H9 (cell line): ENCODE measurements at regions not wholly inside any gene's neighbourhood (a gene's known extent, or its start where the extent isn't known, plus 50 kb on each side); places are given as distances from the start of the nearest gene placed in this dataset.

Experiments
- DNase-seq: peaks from one replicate; pipeline ENCODE4 v3.0.0-alpha.2; 2017
- H2AFZ ChIP-seq: one replicate; pipeline ENCODE4 v1.6.1; 2013; ENCODE audit warnings: mild to moderate bottlenecking, low read length, control low read depth, moderate library complexity
- H2AK5ac ChIP-seq: 2 replicates; pipeline ENCODE4 v1.6.1; 2013; ENCODE audit warnings: low read length, control low read depth, mixed read lengths; ENCODE audit not compliant: insufficient read length
- H2BK120ac ChIP-seq: one replicate; pipeline ENCODE4 v1.6.1; 2013; ENCODE audit warnings: low read depth, mild to moderate bottlenecking, low read length, control low read depth, inconsistent platforms; ENCODE audit not compliant: poor library complexity, severe bottlenecking
- H2BK12ac ChIP-seq: 2 replicates; pipeline ENCODE4 v1.6.1; 2013; ENCODE audit warnings: low read length, control low read depth, mixed read lengths, low read depth; ENCODE audit not compliant: insufficient read length
- H2BK15ac ChIP-seq: 2 replicates; pipeline ENCODE4 v1.6.1; 2013; ENCODE audit warnings: low read depth, low read length, control low read depth
- H2BK20ac ChIP-seq: one replicate; pipeline ENCODE4 v1.6.1; 2013; ENCODE audit warnings: low read depth, mild to moderate bottlenecking, low read length, control low read depth, inconsistent platforms; ENCODE audit not compliant: poor library complexity, severe bottlenecking
- H2BK5ac ChIP-seq: 2 replicates; pipeline ENCODE4 v1.6.1; 2013; ENCODE audit warnings: low read length, control low read depth, mixed read lengths; ENCODE audit not compliant: insufficient read length
- H3K14ac ChIP-seq: 2 replicates; pipeline ENCODE4 v1.6.1; 2013; ENCODE audit warnings: low read length, control low read depth; ENCODE audit not compliant: insufficient read depth
- H3K18ac ChIP-seq: 2 replicates; pipeline ENCODE4 v1.6.1; 2013; ENCODE audit warnings: low read depth, mild to moderate bottlenecking, mixed read lengths, low read length, control low read depth; ENCODE audit not compliant: insufficient read length
- H3K23ac ChIP-seq: 2 replicates; pipeline ENCODE4 v1.6.1; 2013; ENCODE audit warnings: low read length, control low read depth, mixed read lengths, low read depth; ENCODE audit not compliant: insufficient read length
- H3K23me2 ChIP-seq: 2 replicates; pipeline ENCODE4 v1.6.1; 2013; ENCODE audit warnings: low read depth, mild to moderate bottlenecking, mixed read lengths, low read length, control low read depth; ENCODE audit not compliant: insufficient read length, poor library complexity, severe bottlenecking
- H3K27ac ChIP-seq: 2 replicates; pipeline ENCODE4 v1.5.1; 2013; ENCODE audit warnings: low read length, control low read depth, mixed read lengths, low read depth; ENCODE audit not compliant: insufficient read length
- H3K27me3 ChIP-seq: 2 replicates; pipeline ENCODE4 v1.6.1; 2013; ENCODE audit warnings: low read length, control low read depth, inconsistent platforms; ENCODE audit not compliant: insufficient read depth
- H3K4ac ChIP-seq: 2 replicates; pipeline ENCODE4 v1.6.1; 2013; ENCODE audit warnings: low read depth, mild to moderate bottlenecking, control low read depth, inconsistent platforms, low read length, moderate library complexity
- H3K4me1 ChIP-seq: 2 replicates; pipeline ENCODE4 v1.6.1; 2013; ENCODE audit warnings: low read length, control low read depth, inconsistent platforms; ENCODE audit not compliant: insufficient read depth
- H3K4me2 ChIP-seq: 2 replicates; pipeline ENCODE4 v1.6.1; 2013; ENCODE audit warnings: low read length, control low read depth, mixed read lengths; ENCODE audit not compliant: insufficient read length, insufficient read depth
- H3K56ac ChIP-seq: 2 replicates; pipeline ENCODE4 v1.6.1; 2013; ENCODE audit warnings: low read depth, mild to moderate bottlenecking, mixed read lengths, low read length, control low read depth; ENCODE audit not compliant: insufficient read length
- H3K79me1 ChIP-seq: 2 replicates; pipeline ENCODE4 v1.6.1; 2013; ENCODE audit warnings: low read depth, mild to moderate bottlenecking, moderate library complexity, low read length, control low read depth, inconsistent platforms; ENCODE audit not compliant: insufficient read depth, poor library complexity, severe bottlenecking
- H3K79me2 ChIP-seq: 2 replicates; pipeline ENCODE4 v1.6.1; 2013; ENCODE audit warnings: low read length, control low read depth, inconsistent platforms; ENCODE audit not compliant: insufficient read depth
- H3K9ac ChIP-seq: 2 replicates; pipeline ENCODE4 v1.6.1; 2013; ENCODE audit warnings: low read length, control low read depth, mixed read lengths; ENCODE audit not compliant: insufficient read length; ENCODE audit errors: extremely low read depth
- H3K9me3 ChIP-seq: one replicate; pipeline ENCODE4 v1.6.1; 2013; ENCODE audit warnings: low read depth, low read length, inconsistent platforms; ENCODE audit not compliant: control insufficient read depth
- H3T11ph ChIP-seq: one replicate; pipeline ENCODE4 v1.6.1; 2013; ENCODE audit warnings: mild to moderate bottlenecking, low read length, control low read depth, inconsistent platforms
- H4K20me1 ChIP-seq: one replicate; pipeline ENCODE4 v1.6.1; 2013; ENCODE audit not compliant: control insufficient read depth, insufficient read length, insufficient read depth
- H4K5ac ChIP-seq: 2 replicates; pipeline ENCODE4 v1.6.1; 2013; ENCODE audit warnings: low read depth, mild to moderate bottlenecking, mixed read lengths, low read length, control low read depth; ENCODE audit not compliant: insufficient read length
- H4K8ac ChIP-seq: replicated peaks from 2 replicates; pipeline ENCODE4 v1.6.1; 2013; ENCODE audit warnings: low read length, control low read depth, mixed read lengths, low read depth; ENCODE audit not compliant: insufficient read length
- H4K91ac ChIP-seq: 2 replicates; pipeline ENCODE4 v1.6.1; 2013; ENCODE audit warnings: low read depth, mild to moderate bottlenecking, moderate library complexity, mixed read lengths, low read length, control low read depth; ENCODE audit not compliant: insufficient read length
- H3K27ac Mint-ChIP-seq, 3 experiments: 2 replicates in 2 of 3; 3 replicates in 1 of 3; pipeline ENCODE4 v1.8.0; 2020 to 2021; ENCODE audit warnings: mixed read lengths in 3 of 3, mild to moderate bottlenecking in 1 of 3, moderate library complexity in 1 of 3
- H3K27me3 Mint-ChIP-seq: 2 replicates; pipeline ENCODE4 v1.8.0; 2021; ENCODE audit warnings: low read depth, mild to moderate bottlenecking, moderate library complexity, mixed read lengths
- H3K36me3 Mint-ChIP-seq, 3 experiments: 2 replicates in 2 of 3; 3 replicates in 1 of 3; pipeline ENCODE4 v1.8.0; 2020 to 2021; ENCODE audit warnings: low read depth in 3 of 3, mixed read lengths in 3 of 3; ENCODE audit not compliant: insufficient read depth in 1 of 3
- H3K4me1 Mint-ChIP-seq, 2 experiments: 2 replicates each; pipeline ENCODE4 v1.8.0; 2020; ENCODE audit warnings: mixed read lengths in 2 of 2
- H3K4me3 Mint-ChIP-seq, 2 experiments: 2 replicates in 1 of 2; 3 replicates in 1 of 2; pipeline ENCODE4 v1.8.0; 2020 to 2021; ENCODE audit warnings: mild to moderate bottlenecking in 2 of 2, mixed read lengths in 2 of 2, moderate library complexity in 1 of 2
- H3K9me3 Mint-ChIP-seq, 2 experiments: 2 replicates in 1 of 2; 3 replicates in 1 of 2; pipeline ENCODE4 v1.8.0; 2020; ENCODE audit warnings: mild to moderate bottlenecking in 2 of 2, mixed read lengths in 2 of 2, moderate library complexity in 1 of 2
- WGBS: extraction: QIAGEN DNeasy Blood & Tissue Kit; methylation state at CpG from one replicate; pipeline ENCODE4 v1.1.7; 2013; ENCODE audit warnings: missing lambda C conversion rate, low lambda C conversion rate, mixed read lengths; ENCODE audit not compliant: insufficient read length; ENCODE audit errors: extremely low coverage; 5-methylcytosine and 5-hydroxymethylcytosine counted together
- TF ChIP-seq, protein P1 (sequence below): fragments of 200-600 bp; sonication (generic); conservative IDR thresholded peaks from 3 replicates; pipeline ENCODE4 v1.8.0; 2021; ENCODE audit warnings: antibody characterized with exemption, mild to moderate bottlenecking

DNA sequence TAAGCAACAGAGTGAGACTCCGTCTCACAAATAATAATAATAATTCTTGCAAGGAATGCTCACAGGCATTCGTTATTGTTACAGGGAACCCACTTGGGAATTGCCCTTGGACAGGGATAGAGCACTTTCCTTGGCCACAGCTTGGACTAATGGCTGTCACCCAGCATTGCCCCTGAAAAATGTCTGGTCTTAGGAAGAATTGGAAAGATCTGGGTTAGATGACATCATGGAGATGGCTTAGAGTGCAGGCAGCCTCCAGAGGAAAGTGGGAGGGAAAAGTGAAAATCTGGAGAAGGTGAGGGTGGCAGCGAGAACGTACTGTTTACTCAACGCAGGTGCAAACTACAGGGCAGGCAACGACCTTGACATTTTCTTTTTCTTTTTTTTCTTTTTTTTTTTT, 59.3 kb upstream of the MRTFB start:
- Mint-ChIP-seq H3K27me3 (no peaks in the 10 kb centered on the region; the same call in none of the 2 replicates), H3K36me3 (no peaks in the 10 kb centered on the region), H3K9me3 (no peaks in the 10 kb centered on the region; a peak in 1 of 5 replicates), H3K4me1 (peaks cover 27 to 29% of the 10 kb centered on the region in 2 experiments), H3K27ac (no peak overlapping the region), H3K4me3 (no peak overlapping the region)
- Histone ChIP-seq H4K20me1 (no peaks in the 10 kb centered on the region), H4K8ac (no peak overlapping the region), H2BK15ac (no peak overlapping the region), H4K91ac (no peak overlapping the region), H3K4me2 (no peak overlapping the region), H3K79me1 (no peaks in the 10 kb centered on the region), H2BK12ac (no peak overlapping the region), H3K23me2 (no peaks in the 10 kb centered on the region), H3K27me3 (no peaks in the 10 kb centered on the region), H3T11ph (no peak overlapping the region), H3K79me2 (no peaks in the 10 kb centered on the region), H3K4ac (no peak overlapping the region), H3K56ac (no peak overlapping the region), H4K5ac (no peak overlapping the region), H2BK120ac (no peak overlapping the region), H2BK5ac (no peak overlapping the region), H2BK20ac (no peak overlapping the region), H3K27ac (no peak overlapping the region), H3K9me3 (no peaks in the 10 kb centered on the region), H2AFZ (no peak overlapping the region), H2AK5ac (no peak overlapping the region), H3K9ac (no peak overlapping the region), H3K14ac (no peak overlapping the region), H3K18ac (no peak overlapping the region), H3K23ac (no peak overlapping the region), H3K4me1 (peaks cover 7% of the 10 kb centered on the region)
- TF ChIP-seq, protein P1, sequence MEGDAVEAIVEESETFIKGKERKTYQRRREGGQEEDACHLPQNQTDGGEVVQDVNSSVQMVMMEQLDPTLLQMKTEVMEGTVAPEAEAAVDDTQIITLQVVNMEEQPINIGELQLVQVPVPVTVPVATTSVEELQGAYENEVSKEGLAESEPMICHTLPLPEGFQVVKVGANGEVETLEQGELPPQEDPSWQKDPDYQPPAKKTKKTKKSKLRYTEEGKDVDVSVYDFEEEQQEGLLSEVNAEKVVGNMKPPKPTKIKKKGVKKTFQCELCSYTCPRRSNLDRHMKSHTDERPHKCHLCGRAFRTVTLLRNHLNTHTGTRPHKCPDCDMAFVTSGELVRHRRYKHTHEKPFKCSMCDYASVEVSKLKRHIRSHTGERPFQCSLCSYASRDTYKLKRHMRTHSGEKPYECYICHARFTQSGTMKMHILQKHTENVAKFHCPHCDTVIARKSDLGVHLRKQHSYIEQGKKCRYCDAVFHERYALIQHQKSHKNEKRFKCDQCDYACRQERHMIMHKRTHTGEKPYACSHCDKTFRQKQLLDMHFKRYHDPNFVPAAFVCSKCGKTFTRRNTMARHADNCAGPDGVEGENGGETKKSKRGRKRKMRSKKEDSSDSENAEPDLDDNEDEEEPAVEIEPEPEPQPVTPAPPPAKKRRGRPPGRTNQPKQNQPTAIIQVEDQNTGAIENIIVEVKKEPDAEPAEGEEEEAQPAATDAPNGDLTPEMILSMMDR, result no peak
- WGBS, result no CpG with 5 or more reads among the region's 6 CpGs
- DNase-seq, result no peak
